ENCODE measurements at regions not wholly inside any gene's neighbourhood (a gene's known extent, or its start where the extent isn't known, plus 50 kb on each side); places are given as distances from the start of the nearest gene placed in this dataset.
"Not testable (repeated sequence)": the region's sequence is repeated elsewhere in the genome, so short reads cannot be mapped to it uniquely, and the experiment has no call there.

GRCh38 chr21:6140467-6141137 lies 4380.8 kb upstream of the TPTE start:
- DNase-seq; H3K4me3 ChIP-seq; H3K36me3 ChIP-seq (ENCODE audit: insufficient read depth in 1 of 2, low read depth in 1 of 2); intact Hi-C loops (cut with DNase I); H3K27me3 ChIP-seq (ENCODE audit: insufficient read depth in 3 of 3, low read length in 2 of 3); H3K9me3 ChIP-seq; H3K27ac ChIP-seq; ATAC-seq; H3K4me1 ChIP-seq: not testable (repeated sequence)
- no CpG with 5 or more reads among the region's 27 CpGs for WGBS, 3 donors

DNA sequence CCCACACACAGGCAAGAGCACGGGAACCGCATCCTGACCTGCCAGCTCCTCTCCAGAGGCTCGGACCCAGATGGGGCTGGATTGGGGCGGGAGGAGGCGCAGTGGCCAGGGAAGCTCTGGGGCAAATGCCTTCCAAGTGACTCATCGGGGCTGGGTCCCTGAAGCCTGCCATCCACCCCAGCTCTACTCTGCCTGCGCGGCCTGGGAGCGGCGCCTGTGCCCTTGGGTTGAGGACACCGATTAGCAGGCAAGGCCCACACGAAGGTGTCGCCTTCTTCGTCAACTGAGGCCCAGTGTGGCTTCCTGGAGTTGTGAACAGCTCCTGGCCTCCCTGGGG lies 4380.3 kb upstream of the TPTE start:
- ATAC-seq = peak in 2 of 4 donors; percentile 60 to 61
- no CpG with 5 or more reads among the region's 14 CpGs for WGBS, 3 donors

GRCh38 chr21:6153154-6153553 lies 4368.2 kb upstream of the TPTE start:
- H3K27me3 ChIP-seq (ENCODE audit: insufficient read depth in 3 of 3, low read length in 2 of 3); H3K4me3 ChIP-seq; DNase-seq; H3K9me3 ChIP-seq; ATAC-seq; H3K4me1 ChIP-seq; intact Hi-C loops (cut with DNase I); H3K27ac ChIP-seq; H3K36me3 ChIP-seq (ENCODE audit: insufficient read depth in 1 of 2, low read depth in 1 of 2): not testable (repeated sequence)
- no CpG with 5 or more reads among the region's 4 CpGs for WGBS, 3 donors

More for the DNA sequence above, 4380.3 kb upstream of the TPTE start:
- H3K9me3 ChIP-seq; H3K4me3 ChIP-seq; H3K36me3 ChIP-seq (ENCODE audit: insufficient read depth in 1 of 2, low read depth in 1 of 2); H3K27me3 ChIP-seq (ENCODE audit: insufficient read depth in 3 of 3, low read length in 2 of 3); intact Hi-C loops (cut with DNase I); H3K4me1 ChIP-seq; H3K27ac ChIP-seq; DNase-seq: not testable (repeated sequence)

GRCh38 chr21:6154524-6155320 lies 4366.7 kb upstream of the TPTE start:
- 20 to 23% methylated on average over 3 to 4 of the region's 30 CpGs; no CpG with 5 or more reads in 1 of the 3 donors for WGBS, 3 donors
- H3K27me3 ChIP-seq (ENCODE audit: insufficient read depth in 3 of 3, low read length in 2 of 3); H3K9me3 ChIP-seq; H3K4me3 ChIP-seq; DNase-seq; H3K27ac ChIP-seq; intact Hi-C loops (cut with DNase I); H3K4me1 ChIP-seq; H3K36me3 ChIP-seq (ENCODE audit: insufficient read depth in 1 of 2, low read depth in 1 of 2): not testable (repeated sequence)
- ATAC-seq = peak in 3 of 4 donors; percentile 11 to 30 (median 27)

GRCh38 chr21:6156712-6157389 lies 4364.5 kb upstream of the TPTE start:
- WGBS, 3 donors = 90 to 91% methylated on average over 4 of the region's 27 CpGs; no CpG with 5 or more reads in 1 of the 3 donors
- H3K27me3 ChIP-seq (ENCODE audit: insufficient read depth in 3 of 3, low read length in 2 of 3); H3K4me3 ChIP-seq; DNase-seq; H3K36me3 ChIP-seq (ENCODE audit: insufficient read depth in 1 of 2, low read depth in 1 of 2); H3K9me3 ChIP-seq; ATAC-seq; H3K4me1 ChIP-seq; intact Hi-C loops (cut with DNase I); H3K27ac ChIP-seq: not testable (repeated sequence)

GRCh38 chr21:6157515-6157914 lies 4363.9 kb upstream of the TPTE start:
- H3K9me3 ChIP-seq; DNase-seq; H3K27me3 ChIP-seq (ENCODE audit: insufficient read depth in 3 of 3, low read length in 2 of 3); H3K27ac ChIP-seq; H3K4me3 ChIP-seq; H3K36me3 ChIP-seq (ENCODE audit: insufficient read depth in 1 of 2, low read depth in 1 of 2); ATAC-seq; H3K4me1 ChIP-seq; intact Hi-C loops (cut with DNase I): not testable (repeated sequence)
- WGBS, 3 donors = 63% methylated on average over 4 of the region's 11 CpGs; no CpG with 5 or more reads in 2 of the 3 donors

DNA sequence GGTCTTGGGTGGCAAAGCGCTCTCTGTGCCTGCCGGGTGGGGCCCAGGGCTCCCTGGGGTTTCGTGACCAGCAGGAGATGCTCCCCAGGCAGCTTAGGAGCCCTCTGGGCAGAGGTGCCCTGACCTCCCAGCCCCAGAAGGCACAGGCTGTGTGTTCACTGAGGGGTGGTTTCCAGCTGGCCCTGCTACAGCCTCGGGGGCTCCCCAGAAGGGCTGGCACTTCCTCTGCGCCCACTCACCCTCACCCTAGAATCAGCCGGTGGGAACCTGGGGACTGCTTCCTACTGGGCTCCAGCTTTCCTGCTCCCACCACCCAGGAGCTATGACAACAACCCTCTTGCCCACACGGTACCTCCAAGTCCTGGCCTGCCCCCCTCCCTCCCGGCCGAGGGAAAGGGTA lies 4363.2 kb upstream of the TPTE start:
- intact Hi-C loops (cut with DNase I) = not testable (repeated sequence)

More for the DNA sequence above, 4363.2 kb upstream of the TPTE start:
- not testable (repeated sequence) for DNase-seq; H3K36me3 ChIP-seq (ENCODE audit: insufficient read depth in 1 of 2, low read depth in 1 of 2); ATAC-seq; H3K4me1 ChIP-seq; H3K27me3 ChIP-seq (ENCODE audit: insufficient read depth in 3 of 3, low read length in 2 of 3); H3K4me3 ChIP-seq; H3K9me3 ChIP-seq; H3K27ac ChIP-seq
- 79 to 100% methylated on average over 2 to 4 of the region's 9 CpGs; no CpG with 5 or more reads in 1 of the 3 donors for WGBS, 3 donors

All from psoas muscle (tissue), 7 donors.